Stimulated activated effector memory CD8-positive, alpha-beta T cell treated with anti-CD3 and anti-CD28 coated beads, Interleukin-12 subunit alpha, Interleukin-12 subunit beta, amount 100 ng/mL, for 72 hours (primary cell): ENCODE measurements at regions not wholly inside any gene's neighbourhood (a gene's known extent, or its start where the extent isn't known, plus 50 kb on each side); places are given as distances from the start of the nearest gene placed in this dataset.

Experiments
- ATAC-seq: fragments of 150-1000 bp; cut with Tn5 transposase; 2 replicates; pipeline ENCODE4 v1.10.0; 2021
- DNase-seq, 2 donors: peaks; one replicate each; pipeline ENCODE4 v3.0.0; 2021 to 2022; ENCODE audit warnings: low spot score in 2 of 2
- H3K27ac Mint-ChIP-seq: one replicate; pipeline ENCODE4 v1.8.0; 2022; ENCODE audit warnings: mild to moderate bottlenecking, mixed read lengths
- H3K36me3 Mint-ChIP-seq: one replicate; pipeline ENCODE4 v1.8.0; 2022; ENCODE audit warnings: mild to moderate bottlenecking, mixed read lengths
- H3K4me1 Mint-ChIP-seq: one replicate; pipeline ENCODE4 v1.8.0; 2022; ENCODE audit warnings: mixed read lengths
- H3K4me3 Mint-ChIP-seq: one replicate; pipeline ENCODE4 v1.8.0; 2022; ENCODE audit warnings: mild to moderate bottlenecking, mixed read lengths
- H3K9me3 Mint-ChIP-seq: one replicate; pipeline ENCODE4 v1.8.0; 2022; ENCODE audit warnings: mixed read lengths

DNA sequence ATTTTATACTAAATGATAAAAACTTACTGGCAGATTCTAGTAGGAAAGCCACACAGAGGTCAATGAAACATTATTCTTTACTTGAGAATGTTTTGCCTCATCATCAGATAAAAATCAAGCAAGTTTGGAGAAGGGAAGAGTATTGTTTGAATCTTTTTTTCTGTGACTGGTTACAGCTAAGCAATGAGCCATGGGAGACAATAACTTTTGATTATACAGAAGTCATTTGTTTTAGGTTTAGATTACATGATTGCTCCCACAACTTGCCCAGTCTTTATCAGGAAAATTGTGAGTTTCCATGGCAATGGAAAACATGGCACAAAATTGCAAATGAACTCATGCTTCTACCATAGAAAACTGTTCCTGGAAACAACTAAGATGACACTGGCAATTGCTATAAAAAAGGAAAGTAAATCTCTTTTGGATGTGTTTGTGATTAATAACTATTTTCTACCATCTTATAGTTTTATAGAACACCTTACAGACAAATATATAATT, 476.8 kb downstream of the MBD2 start:
- H3K4me1 Mint-ChIP-seq, result no peaks in the 10 kb centered on the region
- no peaks in the 10 kb centered on the region for H3K36me3 Mint-ChIP-seq
- H3K4me3 Mint-ChIP-seq, result no peak overlapping the region
- H3K9me3 Mint-ChIP-seq, result peaks cover 6% of the 10 kb centered on the region
- DNase-seq (no peak), ATAC-seq (no peak)
- no peak overlapping the region for H3K27ac Mint-ChIP-seq

DNA sequence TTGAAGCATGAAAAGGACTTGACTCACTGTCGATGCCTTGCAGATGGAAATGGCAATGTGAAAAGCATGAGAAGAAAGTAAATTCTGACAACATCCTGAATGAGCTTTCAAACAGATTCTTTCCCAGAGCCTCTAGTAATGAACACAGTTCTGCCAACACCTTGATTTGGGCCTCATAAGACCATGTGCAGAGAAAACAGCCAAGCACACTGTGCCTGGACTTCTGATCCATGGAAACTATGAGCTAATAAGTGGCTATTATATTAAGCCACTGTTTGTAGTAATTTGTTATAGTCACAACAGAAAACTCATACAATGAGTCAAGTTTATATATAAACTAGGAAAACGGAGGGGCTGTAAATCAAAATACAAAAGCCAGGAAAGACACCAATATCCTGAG, 477.3 kb downstream of the MBD2 start:
- peaks cover 6% of the 10 kb centered on the region for H3K9me3 Mint-ChIP-seq
- no peak overlapping the region for H3K4me3 Mint-ChIP-seq
- no peak for ATAC-seq
- no peak overlapping the region for H3K27ac Mint-ChIP-seq
- DNase-seq, result no peak
- H3K4me1 Mint-ChIP-seq, result no peaks in the 10 kb centered on the region
- no peaks in the 10 kb centered on the region for H3K36me3 Mint-ChIP-seq

DNA sequence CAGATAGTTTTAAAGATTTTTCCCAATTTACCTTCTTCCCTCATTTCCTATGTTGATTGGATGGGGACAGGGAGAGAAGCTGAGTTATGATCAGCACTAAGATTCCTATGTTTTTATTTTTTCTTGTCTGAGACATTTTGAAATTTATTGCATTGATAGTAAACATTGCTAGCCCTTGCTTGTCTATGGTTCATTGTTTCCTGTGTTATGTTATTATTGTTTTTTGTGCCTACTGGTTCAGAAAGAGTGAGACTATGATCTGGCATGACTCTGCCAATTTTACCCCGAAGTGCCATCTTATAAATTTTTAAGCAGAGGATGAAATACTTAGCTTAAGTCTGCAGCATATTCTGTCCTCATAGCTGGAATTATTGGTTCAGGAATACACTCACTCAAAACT, 478.5 kb downstream of the MBD2 start:
- Mint-ChIP-seq H3K9me3 (peaks cover 6% of the 10 kb centered on the region), H3K4me3 (no peak overlapping the region), H3K4me1 (no peaks in the 10 kb centered on the region), H3K27ac (no peak overlapping the region), H3K36me3 (no peaks in the 10 kb centered on the region)
- no peak for ATAC-seq
- DNase-seq, result no peak

DNA sequence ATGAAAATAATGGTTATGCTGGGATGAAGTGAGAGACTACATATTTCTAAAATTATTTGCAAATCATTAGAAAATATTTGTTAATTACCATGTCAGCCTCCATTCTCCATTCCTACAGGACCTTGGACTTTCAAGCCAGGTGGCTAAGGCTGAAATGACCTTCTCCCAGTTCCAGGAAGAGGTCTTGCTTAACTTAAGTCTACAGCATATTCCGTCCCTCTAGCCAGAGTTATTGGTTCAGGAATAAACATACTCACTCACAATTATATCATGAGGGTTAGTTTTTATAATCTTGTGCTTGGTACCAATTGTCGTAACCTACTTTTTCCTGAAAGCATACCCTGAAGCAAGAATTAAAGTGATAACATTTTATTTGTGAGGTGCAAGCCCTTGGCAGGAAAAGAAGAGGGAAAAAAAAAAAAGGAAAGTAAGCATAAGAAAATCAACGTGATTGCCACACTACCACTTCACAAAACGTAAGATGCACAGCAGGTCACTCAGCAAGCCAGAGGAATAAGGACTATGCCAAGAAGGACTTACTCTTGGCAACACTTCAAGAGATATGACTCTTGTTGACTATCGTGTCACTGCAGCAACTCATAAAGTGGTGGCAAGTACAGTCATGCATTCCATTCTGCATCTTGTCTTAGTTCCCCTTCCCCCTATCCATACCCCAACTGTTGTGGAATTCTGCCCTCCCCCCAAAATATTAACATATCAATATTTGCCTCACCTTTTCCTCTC, 479.1 kb downstream of the MBD2 start:
- Mint-ChIP-seq H3K4me1 (no peaks in the 10 kb centered on the region), H3K4me3 (no peak overlapping the region), H3K36me3 (no peaks in the 10 kb centered on the region), H3K27ac (no peak overlapping the region), H3K9me3 (peaks cover 5% of the 10 kb centered on the region)
- no peak for ATAC-seq
- no peak for DNase-seq

DNA sequence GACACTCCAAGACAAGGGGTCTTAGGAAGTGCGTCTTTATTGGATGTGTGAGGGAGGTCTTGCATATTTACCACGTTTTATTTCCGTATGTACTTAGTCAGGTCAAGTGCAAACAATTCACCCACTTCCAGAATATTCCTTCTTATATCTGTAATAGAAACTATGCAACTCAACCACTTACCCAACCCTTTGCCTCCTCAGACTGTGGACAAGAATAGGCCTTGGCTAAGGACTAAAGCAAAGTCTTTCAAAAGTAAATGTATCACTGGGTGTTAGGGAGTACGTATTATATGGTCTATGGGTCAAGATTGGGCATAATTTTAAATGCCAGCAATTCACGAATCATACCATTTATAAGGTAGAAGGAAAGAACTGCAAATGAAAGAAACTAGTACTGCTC, 484.8 kb downstream of the MBD2 start:
- Mint-ChIP-seq H3K9me3 (peaks cover 9% of the 10 kb centered on the region), H3K4me3 (no peak overlapping the region), H3K36me3 (no peaks in the 10 kb centered on the region), H3K27ac (no peak overlapping the region), H3K4me1 (no peaks in the 10 kb centered on the region)
- ATAC-seq, result no peak
- DNase-seq, result no peak

DNA sequence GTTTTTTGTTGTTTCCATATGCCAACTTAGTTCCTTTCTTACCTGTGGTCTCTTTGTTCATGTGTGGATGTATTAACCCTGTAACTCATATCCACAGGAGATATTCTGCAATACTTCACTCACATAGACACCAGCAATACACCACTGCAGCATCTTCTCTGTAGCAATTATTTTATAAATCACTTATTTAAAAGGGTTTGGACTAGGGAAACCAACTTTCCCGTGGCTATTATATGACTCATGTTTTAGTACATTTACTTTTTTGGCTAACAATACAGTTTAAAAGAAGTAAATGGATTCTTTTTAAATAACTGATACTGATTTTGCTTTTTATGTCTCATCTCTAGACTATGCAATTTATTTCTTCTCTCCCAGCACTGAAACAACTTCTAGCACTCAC, 488.9 kb downstream of the MBD2 start:
- H3K27ac Mint-ChIP-seq, result no peak overlapping the region
- ATAC-seq (no peak), DNase-seq (no peak)
- no peaks in the 10 kb centered on the region for H3K36me3 Mint-ChIP-seq
- H3K4me1 Mint-ChIP-seq, result no peaks in the 10 kb centered on the region
- peaks cover 14% of the 10 kb centered on the region for H3K9me3 Mint-ChIP-seq
- H3K4me3 Mint-ChIP-seq, result no peak overlapping the region

DNA sequence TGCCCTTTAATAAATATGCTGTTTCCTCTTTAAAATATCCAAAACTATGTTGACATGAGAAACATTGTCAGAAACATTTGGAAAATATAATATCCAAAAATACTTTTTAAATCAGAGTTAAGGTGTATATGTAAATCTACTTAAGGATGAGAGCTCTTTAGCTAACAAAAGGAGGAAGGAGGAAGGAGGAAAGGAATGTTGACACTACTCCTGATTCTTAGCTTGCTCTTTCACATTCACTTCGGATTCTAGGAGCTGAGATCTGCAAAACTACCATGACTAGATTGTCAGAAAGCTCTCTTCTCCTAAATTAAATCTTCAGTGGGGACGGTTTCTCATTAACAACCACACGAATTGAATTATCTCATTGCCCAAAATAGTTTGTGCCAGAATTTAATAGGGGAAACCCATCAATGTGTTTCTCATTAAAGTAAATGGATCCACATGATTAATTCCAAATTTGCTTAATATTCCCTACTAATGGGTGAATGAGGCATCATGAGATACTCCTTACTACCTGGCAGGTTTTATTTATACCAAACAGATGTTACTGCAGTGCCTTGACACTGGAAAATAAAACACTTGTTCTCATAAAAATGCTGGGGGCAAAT, 509.1 kb downstream of the MBD2 start:
- H3K9me3 Mint-ChIP-seq, result peaks cover 11% of the 10 kb centered on the region
- no peak overlapping the region for H3K27ac Mint-ChIP-seq
- DNase-seq (no peak), ATAC-seq (no peak)
- H3K4me3 Mint-ChIP-seq, result no peak overlapping the region
- no peaks in the 10 kb centered on the region for H3K4me1 Mint-ChIP-seq
- no peaks in the 10 kb centered on the region for H3K36me3 Mint-ChIP-seq

DNA sequence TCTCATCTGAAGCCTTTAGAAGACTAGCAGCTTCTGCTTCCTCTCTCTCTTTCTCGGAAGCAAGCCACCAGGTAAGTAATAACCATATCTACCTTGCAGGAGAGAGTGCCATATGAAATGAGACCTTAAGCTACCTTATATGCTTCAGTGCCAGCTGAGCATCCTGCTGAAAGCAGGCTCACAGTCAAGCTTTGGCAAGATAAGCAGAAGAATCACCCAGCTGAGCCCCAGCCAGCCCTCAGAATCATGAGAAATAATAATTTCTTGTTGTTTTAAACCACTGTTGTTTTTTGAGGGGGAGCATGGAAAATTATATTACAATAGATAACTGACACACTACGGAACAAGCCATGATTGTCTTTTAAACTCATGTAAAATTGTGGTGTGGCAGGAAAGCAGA, 514.4 kb downstream of the MBD2 start:
- Mint-ChIP-seq H3K4me1 (no peaks in the 10 kb centered on the region), H3K36me3 (no peaks in the 10 kb centered on the region), H3K27ac (no peak overlapping the region), H3K9me3 (peaks cover 5% of the 10 kb centered on the region), H3K4me3 (no peak overlapping the region)
- no peak for ATAC-seq
- DNase-seq, result no peak

DNA sequence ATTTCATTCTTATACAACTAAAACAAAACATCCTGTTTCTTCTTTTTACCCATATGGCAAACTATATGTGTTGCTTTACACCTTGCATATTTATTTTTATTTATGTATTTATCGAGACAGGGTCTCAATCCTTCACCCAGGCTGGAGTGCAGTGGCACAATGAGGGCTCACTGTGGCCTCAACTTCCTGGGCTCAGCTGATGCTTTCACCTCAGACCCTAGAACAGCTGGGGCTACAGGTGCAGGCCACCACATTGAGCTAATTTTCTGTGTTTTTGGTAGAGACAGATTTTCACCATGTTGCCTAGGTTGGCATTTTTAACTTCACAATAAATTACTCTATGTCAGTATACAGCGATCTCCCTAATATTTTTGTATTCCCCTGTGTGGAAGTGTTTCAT, 522.0 kb downstream of the MBD2 start:
- H3K4me1 Mint-ChIP-seq, result no peaks in the 10 kb centered on the region
- no peak for DNase-seq
- ATAC-seq, result no peak
- peaks cover 7% of the 10 kb centered on the region for H3K9me3 Mint-ChIP-seq
- H3K4me3 Mint-ChIP-seq, result no peak overlapping the region
- no peaks in the 10 kb centered on the region for H3K36me3 Mint-ChIP-seq
- H3K27ac Mint-ChIP-seq, result no peak overlapping the region

DNA sequence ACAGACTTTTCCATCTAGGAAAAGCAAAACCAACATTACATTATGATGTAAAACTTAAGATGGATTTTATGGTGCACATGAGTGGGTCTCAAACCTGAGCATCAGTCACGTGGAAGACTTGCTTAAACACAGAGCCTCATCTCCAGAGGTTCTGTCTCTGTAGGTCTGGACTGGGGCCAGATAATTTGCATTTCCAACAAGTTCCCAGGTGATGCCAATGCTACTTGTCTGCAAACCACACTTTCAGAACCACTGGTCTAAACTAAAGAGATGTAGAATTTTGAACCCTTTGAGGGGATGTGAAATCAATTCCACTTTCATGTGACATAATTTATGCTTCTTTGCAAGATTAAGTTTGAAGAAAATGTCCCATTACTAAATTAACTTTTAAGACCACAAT, 522.8 kb downstream of the MBD2 start:
- Mint-ChIP-seq H3K9me3 (peaks cover 7% of the 10 kb centered on the region), H3K4me1 (no peaks in the 10 kb centered on the region), H3K27ac (no peak overlapping the region), H3K4me3 (no peak overlapping the region), H3K36me3 (no peaks in the 10 kb centered on the region)
- DNase-seq (no peak), ATAC-seq (no peak)

DNA sequence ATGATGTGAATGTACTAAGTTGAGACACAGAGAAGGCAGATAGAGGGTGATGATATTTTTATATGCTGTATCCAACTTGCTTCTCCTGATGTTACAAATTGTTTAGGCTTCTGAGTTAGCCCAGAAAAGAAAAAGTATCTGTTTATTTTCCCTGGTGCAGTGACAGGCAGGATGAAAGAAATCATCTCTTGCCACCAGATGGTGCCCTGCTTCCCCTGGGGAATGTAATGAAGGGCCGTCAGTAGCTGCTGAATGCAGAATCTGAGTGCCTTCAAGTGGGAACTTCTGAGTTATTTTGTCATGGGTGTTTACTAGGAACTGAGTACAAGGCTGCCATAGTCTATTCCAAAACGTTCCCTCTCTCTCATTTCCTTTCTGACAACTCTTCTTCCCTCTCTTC, 525.6 kb downstream of the MBD2 start:
- Mint-ChIP-seq H3K4me1 (no peaks in the 10 kb centered on the region), H3K36me3 (no peaks in the 10 kb centered on the region), H3K9me3 (peaks cover 7% of the 10 kb centered on the region), H3K27ac (no peak overlapping the region), H3K4me3 (no peak overlapping the region)
- ATAC-seq, result no peak
- no peak for DNase-seq

DNA sequence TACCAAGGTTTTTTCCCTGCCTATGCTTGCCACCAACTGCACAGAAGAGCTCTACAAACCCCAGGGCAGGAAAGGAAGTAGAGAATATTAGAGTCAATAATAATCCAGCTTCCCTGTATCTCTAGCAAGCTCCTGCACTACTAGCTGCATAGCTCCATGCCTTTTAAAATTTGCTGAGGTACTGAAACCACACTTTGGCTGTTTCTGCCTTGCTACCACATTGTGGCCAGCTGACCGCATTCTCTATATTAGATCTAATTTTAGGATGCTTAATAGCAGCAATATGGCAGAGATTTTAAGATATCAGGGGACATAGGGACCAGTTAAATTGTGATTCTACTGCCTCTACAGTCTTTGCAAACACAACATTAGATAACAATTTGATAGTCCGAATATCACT, 534.6 kb downstream of the MBD2 start:
- Mint-ChIP-seq H3K9me3 (peaks cover 13% of the 10 kb centered on the region), H3K27ac (no peak overlapping the region), H3K4me1 (no peaks in the 10 kb centered on the region), H3K36me3 (no peaks in the 10 kb centered on the region), H3K4me3 (no peak overlapping the region)
- no peak for ATAC-seq
- DNase-seq, result no peak

DNA sequence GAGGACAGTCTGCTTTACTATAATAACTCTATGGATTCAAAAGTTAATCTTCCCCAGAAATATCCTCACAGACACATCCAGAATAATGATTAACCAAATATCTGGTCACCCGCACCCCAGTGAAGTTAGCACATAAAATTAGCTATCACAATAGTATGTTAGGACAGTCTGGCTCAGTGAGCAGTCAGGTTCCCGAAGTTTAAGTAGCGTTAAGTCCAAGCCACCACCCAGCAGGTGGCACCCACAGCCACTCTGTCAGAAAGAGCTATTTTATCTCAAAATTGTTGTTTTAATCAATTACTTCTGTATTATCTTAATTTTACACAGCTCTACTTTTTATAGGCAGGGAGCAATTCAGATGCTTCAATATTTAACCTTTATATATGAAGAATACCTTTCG, 537.5 kb downstream of the MBD2 start:
- Mint-ChIP-seq H3K9me3 (peaks cover 17% of the 10 kb centered on the region), H3K36me3 (no peaks in the 10 kb centered on the region), H3K4me3 (no peak overlapping the region), H3K27ac (no peak overlapping the region), H3K4me1 (no peaks in the 10 kb centered on the region)
- ATAC-seq (no peak), DNase-seq (no peak)

DNA sequence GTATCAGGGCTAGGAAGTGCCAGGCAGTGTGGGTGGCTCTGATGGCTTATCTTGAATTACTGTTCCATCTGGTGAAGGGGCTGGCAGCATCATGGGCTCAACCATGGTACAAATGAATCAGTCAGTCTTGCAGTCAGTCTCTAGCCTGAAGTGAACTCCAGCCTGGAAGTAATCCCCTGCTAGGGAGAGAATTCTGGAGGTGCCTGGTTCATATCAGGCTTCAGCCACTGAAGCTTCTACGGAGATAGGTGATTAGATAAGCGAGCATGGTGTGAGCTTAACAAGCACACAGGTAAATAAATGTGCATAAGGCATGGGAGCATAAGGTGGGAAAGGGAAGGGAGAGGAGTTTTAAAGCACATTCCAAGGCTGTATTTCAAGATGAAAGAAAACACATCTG, 541.7 kb downstream of the MBD2 start:
- H3K9me3 Mint-ChIP-seq, result peaks cover 13% of the 10 kb centered on the region
- no peak overlapping the region for H3K27ac Mint-ChIP-seq
- no peak for DNase-seq
- no peak overlapping the region for H3K4me3 Mint-ChIP-seq
- no peaks in the 10 kb centered on the region for H3K4me1 Mint-ChIP-seq
- no peaks in the 10 kb centered on the region for H3K36me3 Mint-ChIP-seq
- ATAC-seq, result peak; percentile 36

DNA sequence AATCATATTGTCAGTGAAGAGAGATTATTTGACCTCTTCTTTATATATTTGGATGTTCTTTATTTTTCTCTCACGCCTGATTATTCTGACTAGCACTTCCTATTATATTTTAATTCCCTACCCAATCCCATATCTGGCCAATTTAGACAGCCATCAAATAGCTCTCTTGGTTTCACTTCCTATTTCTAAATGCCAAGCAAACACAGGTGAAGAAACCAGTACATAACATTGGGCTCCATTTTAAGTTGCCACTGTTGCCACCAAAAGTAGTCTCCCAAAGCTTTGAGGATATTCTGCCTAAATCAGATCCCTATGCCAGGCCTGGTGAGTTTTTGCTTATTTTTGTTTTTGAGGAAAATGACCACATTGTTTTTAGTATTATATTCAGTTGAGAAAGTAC, 547.0 kb downstream of the MBD2 start:
- H3K4me3 Mint-ChIP-seq, result no peak overlapping the region
- no peak overlapping the region for H3K27ac Mint-ChIP-seq
- no peak for DNase-seq
- no peaks in the 10 kb centered on the region for H3K36me3 Mint-ChIP-seq
- H3K4me1 Mint-ChIP-seq, result no peaks in the 10 kb centered on the region
- ATAC-seq, result no peak
- H3K9me3 Mint-ChIP-seq, result peaks cover 6% of the 10 kb centered on the region

DNA sequence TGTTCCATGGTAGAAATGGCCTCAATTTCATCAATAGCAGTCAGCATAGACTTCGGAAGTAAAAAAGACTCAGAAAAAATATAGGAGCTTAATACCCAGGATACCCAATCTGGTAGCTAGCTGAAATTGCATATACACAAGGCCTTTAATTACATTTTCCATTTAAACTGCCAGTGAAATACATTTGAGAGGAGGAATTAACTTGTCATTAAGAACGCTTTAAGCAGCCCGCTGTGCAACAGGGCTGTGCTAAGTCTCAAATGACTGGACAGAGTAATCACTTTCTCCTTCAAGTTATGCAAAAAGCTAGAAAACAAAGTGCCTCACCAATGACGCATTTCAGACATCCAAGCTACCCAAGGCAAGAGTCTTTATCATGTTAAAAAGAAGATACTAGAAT, 558.8 kb downstream of the MBD2 start:
- Mint-ChIP-seq H3K4me3 (no peak overlapping the region), H3K36me3 (no peaks in the 10 kb centered on the region), H3K4me1 (no peaks in the 10 kb centered on the region), H3K27ac (no peak overlapping the region), H3K9me3 (peaks cover 23% of the 10 kb centered on the region)
- ATAC-seq, result no peak
- no peak for DNase-seq
